GM23248 (cell line): ENCODE measurements at regions not wholly inside any gene's neighbourhood (a gene's known extent, or its start where the extent isn't known, plus 50 kb on each side); places are given as distances from the start of the nearest gene placed in this dataset.

ENCODE experiments used
- EZH2 ChIP-seq: fragments of 200-600 bp; sonication (generic); IDR thresholded peaks from 2 replicates; pipeline ENCODE4 v1.6.1; 2018; ENCODE audit warnings: antibody characterized with exemption, mild to moderate bottlenecking; ENCODE audit not compliant: insufficient read depth, poor library complexity, severe bottlenecking
- EZH2phosphoT487 ChIP-seq: fragments of 200-600 bp; sonication (generic); IDR thresholded peaks from 2 replicates; pipeline ENCODE4 v1.6.1; 2018; ENCODE audit warnings: antibody characterized with exemption, moderate library complexity, mild to moderate bottlenecking, low read depth; ENCODE audit not compliant: insufficient read depth

DNA sequence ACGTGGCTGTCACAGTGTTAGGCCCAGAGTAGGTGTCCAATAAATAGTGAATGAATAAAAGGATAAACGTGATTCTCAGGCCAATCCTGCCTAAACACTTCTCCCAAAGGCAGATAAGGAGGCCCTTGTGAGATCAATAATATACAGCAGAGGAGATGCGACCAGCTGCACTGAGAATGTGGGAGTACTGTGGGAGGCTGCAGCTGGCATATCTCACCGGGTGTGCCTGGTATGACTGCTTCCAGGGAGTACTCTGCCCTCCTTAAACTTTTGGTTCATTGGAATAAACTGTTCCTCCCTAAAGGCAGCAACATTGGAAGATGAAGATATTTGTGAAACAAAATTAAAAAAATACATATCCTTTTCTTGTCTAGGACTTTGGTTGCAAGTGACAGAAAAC is 57.1 kb upstream of the PTPN3 start:
- TF ChIP-seq EZH2: no peak
- TF ChIP-seq EZH2phosphoT487: no peak
